Stomach smooth muscle (tissue), 2 donors: ENCODE measurements at regions not wholly inside any gene's neighbourhood (a gene's known extent, or its start where the extent isn't known, plus 50 kb on each side); places are given as distances from the start of the nearest gene placed in this dataset.

Experiments used
- H3K27ac ChIP-seq: one replicate; pipeline ENCODE4 v1.7.0; 2013; ENCODE audit warnings: mild to moderate bottlenecking, low read length, inconsistent platforms
- H3K27me3 ChIP-seq, 2 donors: one replicate each; pipeline ENCODE4 v1.7.0; 2013; ENCODE audit warnings: low read length in 2 of 2; ENCODE audit not compliant: insufficient read depth in 2 of 2, control insufficient read depth in 1 of 2
- H3K36me3 ChIP-seq, 2 donors: one replicate each; pipeline ENCODE4 v1.7.0; 2013; ENCODE audit warnings: low read length in 2 of 2; ENCODE audit not compliant: control insufficient read depth in 2 of 2, insufficient read depth in 2 of 2
- H3K4me1 ChIP-seq: one replicate; pipeline ENCODE4 v1.7.0; 2013; ENCODE audit warnings: low read length; ENCODE audit not compliant: control insufficient read depth, insufficient read depth
- H3K4me3 ChIP-seq, 2 donors: one replicate each; pipeline ENCODE4 v1.7.0; 2013; ENCODE audit warnings: low read length in 2 of 2
- H3K9ac ChIP-seq, 2 donors: one replicate each; pipeline ENCODE4 v1.7.0; 2013; ENCODE audit warnings: low read length in 2 of 2, mild to moderate bottlenecking in 1 of 2
- H3K9me3 ChIP-seq, 2 donors: one replicate each; pipeline ENCODE4 v1.7.0; 2013; ENCODE audit warnings: low read length in 2 of 2; ENCODE audit not compliant: control insufficient read depth in 2 of 2
- donor health status: healthy.
- donor health status: Pancreatic carcinoma.

GRCh38 chr12:127240249-127240929 is 1026.6 kb upstream of the TMEM132C start:
- no peak overlapping the region for H3K27ac ChIP-seq

GRCh38 chr12:127241072-127241817 is 1025.7 kb upstream of the TMEM132C start:
- Histone ChIP-seq H3K27ac (no peak overlapping the region), H3K36me3 (no peaks in the 10 kb centered on the region), H3K27me3 (peaks cover 0 to 2% of the 10 kb centered on the region in 2 donors), H3K4me1 (no peaks in the 10 kb centered on the region), H3K4me3 (no peak overlapping the region), H3K9ac (no peak overlapping the region), H3K9me3 (no peaks in the 10 kb centered on the region)

More at GRCh38 chr12:127240249-127240929, 1026.6 kb upstream of the TMEM132C start:
- peaks cover 0 to 2% of the 10 kb centered on the region in 2 donors for H3K27me3 ChIP-seq
- H3K4me3 ChIP-seq = no peak overlapping the region
- no peaks in the 10 kb centered on the region for H3K36me3 ChIP-seq
- H3K4me1 ChIP-seq = no peaks in the 10 kb centered on the region
- no peak overlapping the region for H3K9ac ChIP-seq
- no peaks in the 10 kb centered on the region for H3K9me3 ChIP-seq

DNA sequence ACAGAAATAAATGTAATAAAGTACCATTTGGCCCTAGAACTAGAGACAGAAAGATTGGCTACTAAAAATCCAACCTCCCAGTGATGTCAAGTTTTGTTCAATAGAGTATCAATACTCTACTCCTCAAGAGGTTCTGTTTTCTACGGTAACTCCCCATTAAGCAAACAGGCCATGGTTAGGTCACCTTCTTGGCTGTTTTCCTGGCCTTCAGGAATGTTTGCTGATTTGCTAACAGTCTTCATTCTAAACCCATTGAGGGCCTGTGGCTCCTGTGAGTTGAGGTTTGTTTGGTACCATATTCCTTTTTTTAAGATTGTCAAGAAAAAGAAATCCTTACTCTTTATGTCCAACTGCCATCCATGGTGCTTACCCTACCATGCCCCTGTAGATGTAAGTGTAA is 1022.0 kb upstream of the TMEM132C start:
- no peaks in the 10 kb centered on the region for H3K4me1 ChIP-seq
- peaks cover 0 to 2% of the 10 kb centered on the region in 2 donors for H3K27me3 ChIP-seq
- H3K36me3 ChIP-seq = no peaks in the 10 kb centered on the region
- no peak overlapping the region for H3K27ac ChIP-seq
- no peak overlapping the region for H3K9ac ChIP-seq
- H3K4me3 ChIP-seq = no peak overlapping the region
- H3K9me3 ChIP-seq = no peaks in the 10 kb centered on the region

DNA sequence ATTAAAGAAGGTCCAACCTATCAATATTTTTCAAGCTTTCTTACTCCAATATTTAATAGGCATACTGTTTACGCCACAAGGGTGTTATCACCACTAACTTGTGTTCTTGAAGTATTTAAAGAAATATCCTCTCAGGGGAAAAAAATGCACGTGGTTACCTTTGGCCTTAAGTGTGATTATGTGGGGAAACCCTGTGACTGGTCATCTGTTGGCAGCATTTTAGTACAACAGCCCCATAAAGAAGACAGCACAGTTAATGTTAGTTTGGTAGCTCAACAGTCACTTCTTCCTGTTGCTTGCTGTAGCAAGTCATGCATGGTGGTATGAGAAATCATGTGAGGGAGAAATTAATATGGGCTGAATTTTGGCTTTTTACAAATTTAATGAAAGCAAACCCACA is 1021.5 kb upstream of the TMEM132C start:
- Histone ChIP-seq H3K4me1 (no peaks in the 10 kb centered on the region), H3K9ac (no peak overlapping the region), H3K4me3 (no peak overlapping the region), H3K27ac (no peak overlapping the region), H3K36me3 (no peaks in the 10 kb centered on the region), H3K9me3 (no peaks in the 10 kb centered on the region), H3K27me3 (peaks cover 0 to 2% of the 10 kb centered on the region in 2 donors)

GRCh38 chr12:127247937-127248336 is 1019.0 kb upstream of the TMEM132C start:
- Histone ChIP-seq H3K4me3 (no peak overlapping the region), H3K4me1 (no peaks in the 10 kb centered on the region)

DNA sequence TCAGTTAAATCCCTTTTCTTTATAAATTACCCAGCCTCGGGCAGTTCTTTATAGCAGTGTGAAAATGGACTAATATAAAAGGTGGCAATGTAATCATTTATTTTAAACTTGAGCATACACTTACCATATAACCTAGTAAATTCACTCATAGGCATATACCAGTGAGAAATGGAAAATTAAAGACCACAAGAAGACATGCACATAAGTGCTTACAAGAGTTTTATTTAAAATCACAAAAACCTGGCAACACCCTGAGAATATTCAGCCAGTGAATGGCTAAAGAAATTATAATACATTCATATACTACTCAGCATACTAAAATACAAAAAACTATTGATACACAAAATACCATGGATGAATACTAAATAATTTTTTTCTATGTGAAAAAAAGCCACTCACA is 1017.5 kb upstream of the TMEM132C start:
- Histone ChIP-seq H3K9ac (no peak overlapping the region), H3K4me1 (no peaks in the 10 kb centered on the region), H3K27ac (no peak overlapping the region), H3K27me3 (peaks cover 0 to under 1% of the 10 kb centered on the region in 2 donors), H3K9me3 (no peaks in the 10 kb centered on the region), H3K36me3 (no peaks in the 10 kb centered on the region), H3K4me3 (no peak overlapping the region)

More at GRCh38 chr12:127247937-127248336, 1019.0 kb upstream of the TMEM132C start:
- Histone ChIP-seq H3K9me3 (no peaks in the 10 kb centered on the region), H3K36me3 (no peaks in the 10 kb centered on the region), H3K9ac (no peak overlapping the region), H3K27me3 (peaks cover 0 to 2% of the 10 kb centered on the region in 2 donors), H3K27ac (no peak overlapping the region)

DNA sequence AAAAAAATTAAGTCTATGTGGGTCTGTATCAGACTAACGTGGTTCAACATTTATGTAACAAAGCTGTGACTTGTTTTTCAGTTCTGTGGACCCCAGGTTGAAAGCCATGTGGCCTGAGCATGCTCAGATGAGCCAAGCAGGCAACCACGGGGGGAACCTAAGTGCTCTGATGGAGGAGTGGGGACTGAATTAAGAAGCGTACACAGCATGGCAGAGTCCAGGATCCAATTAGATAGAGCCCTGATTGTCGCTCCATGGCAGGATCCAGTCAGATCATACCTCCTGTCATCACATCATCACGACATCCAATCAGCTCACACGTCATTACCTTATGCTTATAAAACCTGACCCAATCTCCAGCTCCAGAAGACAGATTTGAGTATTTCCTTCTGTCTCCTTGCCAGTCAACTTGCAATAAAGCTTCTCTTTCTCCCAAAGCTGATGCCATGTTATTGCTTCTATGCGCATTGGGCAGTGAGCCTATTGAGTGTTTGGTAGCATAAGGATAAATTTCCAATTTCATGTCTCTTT is 1013.1 kb upstream of the TMEM132C start:
- Histone ChIP-seq H3K4me1 (no peaks in the 10 kb centered on the region), H3K9me3 (no peaks in the 10 kb centered on the region), H3K36me3 (no peaks in the 10 kb centered on the region), H3K9ac (no peak overlapping the region), H3K27me3 (no peaks in the 10 kb centered on the region), H3K4me3 (no peak overlapping the region), H3K27ac (no peak overlapping the region)

DNA sequence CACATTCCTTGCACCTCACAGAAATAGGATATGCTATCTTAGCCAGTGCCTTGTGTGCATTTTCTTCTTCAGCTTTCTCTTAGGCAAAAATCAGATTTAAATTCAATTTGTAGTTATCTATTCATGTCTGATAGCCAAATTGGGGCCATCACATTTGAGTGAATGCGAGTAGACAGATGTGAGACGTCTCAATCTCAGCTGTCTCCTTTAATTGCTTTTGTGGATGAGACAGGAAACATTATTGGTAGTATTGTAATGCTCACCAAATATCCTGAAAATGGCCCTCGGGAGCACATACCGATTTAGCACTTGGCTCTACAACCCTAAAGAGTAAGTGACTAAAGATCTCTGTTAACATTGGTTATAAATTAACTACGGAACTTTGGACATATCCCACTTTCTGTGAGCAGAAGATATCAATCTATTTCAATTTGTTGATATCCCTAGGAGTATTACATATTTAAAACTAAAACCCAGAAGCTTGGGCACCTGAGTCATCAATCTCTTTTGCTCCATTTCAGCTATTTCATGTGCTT is 1012.5 kb upstream of the TMEM132C start:
- no peak overlapping the region for H3K27ac ChIP-seq

DNA sequence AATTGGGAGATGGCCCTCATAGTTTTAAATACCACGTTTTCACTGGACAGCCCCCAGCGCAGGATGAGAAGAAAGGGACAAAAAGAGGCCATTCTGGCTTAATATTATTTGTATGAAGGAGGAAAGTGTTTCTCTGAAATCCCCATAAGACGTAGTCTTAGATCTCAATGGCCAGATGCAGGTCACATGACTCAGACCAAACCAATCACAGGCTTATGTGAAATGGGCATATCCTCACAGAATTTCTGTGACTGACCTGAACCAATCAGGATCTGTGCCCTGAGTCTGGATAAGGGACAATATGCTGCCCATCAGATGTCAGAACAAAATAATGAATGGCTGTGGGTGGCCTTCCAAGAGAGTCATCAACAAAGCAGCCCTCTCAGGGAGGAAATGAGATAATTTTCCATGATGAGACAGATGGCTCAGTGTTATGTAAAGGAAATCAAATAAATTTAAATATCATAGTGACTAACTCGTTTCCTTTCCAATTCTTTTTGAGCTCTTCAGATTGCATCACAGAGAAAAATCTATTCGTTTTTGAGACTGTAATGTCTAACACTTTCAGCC is 1009.5 kb upstream of the TMEM132C start:
- Histone ChIP-seq H3K9ac (no peak overlapping the region), H3K9me3 (no peaks in the 10 kb centered on the region), H3K4me3 (no peak overlapping the region), H3K27ac (no peak overlapping the region), H3K4me1 (no peaks in the 10 kb centered on the region), H3K27me3 (no peaks in the 10 kb centered on the region), H3K36me3 (no peaks in the 10 kb centered on the region)

More for the DNA sequence above, 1012.5 kb upstream of the TMEM132C start:
- no peak overlapping the region for H3K9ac ChIP-seq
- H3K36me3 ChIP-seq = no peaks in the 10 kb centered on the region
- no peak overlapping the region for H3K4me3 ChIP-seq
- no peaks in the 10 kb centered on the region for H3K27me3 ChIP-seq
- no peaks in the 10 kb centered on the region for H3K9me3 ChIP-seq
- H3K4me1 ChIP-seq = no peaks in the 10 kb centered on the region

DNA sequence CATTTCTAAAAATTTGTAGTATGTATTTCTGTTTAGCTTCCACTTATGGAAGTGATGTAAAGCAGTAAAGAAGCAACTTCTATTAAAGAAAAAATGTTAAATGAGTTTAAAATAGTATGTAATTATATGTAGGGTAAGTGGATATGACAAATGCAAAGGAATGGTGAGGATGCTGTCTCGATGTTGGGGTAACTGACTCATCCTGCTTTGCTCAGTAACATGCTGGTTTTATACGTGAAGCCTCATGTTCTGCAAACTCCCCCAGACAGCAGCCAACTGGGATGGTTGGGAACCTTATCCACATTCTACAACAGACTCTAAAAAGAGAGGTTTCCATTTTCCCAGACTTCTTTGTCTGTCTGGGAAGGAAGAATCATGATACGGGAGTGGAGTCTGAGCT is 1006.4 kb upstream of the TMEM132C start:
- H3K4me3 ChIP-seq = no peak overlapping the region
- no peak overlapping the region for H3K27ac ChIP-seq
- no peaks in the 10 kb centered on the region for H3K27me3 ChIP-seq
- H3K9ac ChIP-seq = no peak overlapping the region
- H3K4me1 ChIP-seq = no peaks in the 10 kb centered on the region
- H3K9me3 ChIP-seq = no peaks in the 10 kb centered on the region
- no peaks in the 10 kb centered on the region for H3K36me3 ChIP-seq
